OCI-LY3 (cell line): ENCODE measurements at regions not wholly inside any gene's neighbourhood (a gene's known extent, or its start where the extent isn't known, plus 50 kb on each side); places are given as distances from the start of the nearest gene placed in this dataset.
"Not testable (repeated sequence)": the region's sequence is repeated elsewhere in the genome, so short reads cannot be mapped to it uniquely, and the experiment has no call there.

Source experiments
- H2AFZ ChIP-seq: fragments of 200-600, 300-600 bp; shearing (Covaris generic); 2 replicates; pipeline ENCODE4 v1.6.0; 2014; ENCODE audit warnings: antibody characterized with exemption, low read depth, low read length
- H3K27ac ChIP-seq: fragments of 200-600, 300-600 bp; sonication (generic); 2 replicates; pipeline ENCODE4 v1.5.1; 2014; ENCODE audit warnings: mild to moderate bottlenecking, low read length, moderate library complexity, mixed read lengths
- H3K27me3 ChIP-seq: fragments of 200-600, 300-600 bp; sonication (generic); 2 replicates; pipeline ENCODE4 v1.6.1; 2014; ENCODE audit warnings: low read depth, low read length, mixed read lengths
- H3K36me3 ChIP-seq: fragments of 200-600, 300-600 bp; sonication (generic); replicated peaks from 2 replicates; pipeline ENCODE3; 2014; ENCODE audit warnings: low read depth, low read length, mixed read lengths
- H3K4me1 ChIP-seq: fragments of 300-600, 200-600 bp; sonication (generic); 2 replicates; pipeline ENCODE4 v1.6.1; 2014; ENCODE audit warnings: low read length, mixed read lengths
- H3K4me2 ChIP-seq: fragments of 200-600, 300-600 bp; sonication (generic); 2 replicates; pipeline ENCODE4 v1.6.1; 2014; ENCODE audit warnings: low read length, mixed read lengths
- H3K4me3 ChIP-seq: fragments of 300-600, 200-600 bp; sonication (generic); 2 replicates; pipeline ENCODE4 v1.5.1; 2014; ENCODE audit warnings: antibody characterized with exemption, mild to moderate bottlenecking, low read length, moderate library complexity
- H3K79me2 ChIP-seq: fragments of 300-600, 200-600 bp; shearing (Covaris generic); 2 replicates; pipeline ENCODE4 v1.6.1; 2014; ENCODE audit warnings: mild to moderate bottlenecking, low read length, mixed read lengths
- H3K9ac ChIP-seq: fragments of 300-600, 200-600 bp; shearing (Covaris generic); 2 replicates; pipeline ENCODE4 v1.6.0; 2014; ENCODE audit warnings: mild to moderate bottlenecking, low read length, moderate library complexity
- H3K9me3 ChIP-seq: fragments of 200-600, 300-600 bp; shearing (Covaris generic); 2 replicates; pipeline ENCODE4 v1.6.1; 2014; ENCODE audit warnings: low read length, mixed read lengths; ENCODE audit not compliant: insufficient read depth
- H4K20me1 ChIP-seq: fragments of 200-600, 300-600 bp; sonication (generic); 2 replicates; pipeline ENCODE4 v1.6.1; 2016; ENCODE audit warnings: low read length, mixed read lengths; ENCODE audit not compliant: insufficient read depth

DNA sequence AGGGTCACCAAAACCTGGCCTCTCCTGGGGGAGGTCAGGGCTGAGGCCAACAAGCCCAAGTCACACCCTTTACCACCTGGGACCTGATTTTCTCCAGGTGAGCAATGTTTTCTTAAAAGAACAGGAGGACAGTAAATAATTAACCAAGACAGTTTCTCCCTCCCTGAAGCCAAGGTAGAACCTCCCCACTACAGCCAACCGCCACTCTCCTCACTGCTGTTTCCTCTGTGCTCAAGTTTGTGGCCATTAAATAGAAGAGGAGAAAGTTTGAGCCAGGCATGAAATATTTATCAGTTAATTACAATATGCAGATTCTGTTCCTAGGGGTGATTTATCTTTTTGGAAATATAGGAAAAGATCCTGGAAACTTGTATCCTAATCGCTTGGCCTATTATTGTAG, 150.6 kb upstream of the ANKRD20A1 start:
- not testable (repeated sequence) for H3K9me3 ChIP-seq, H3K4me2 ChIP-seq, H2AFZ ChIP-seq, H3K79me2 ChIP-seq, H3K36me3 ChIP-seq, H4K20me1 ChIP-seq, H3K27me3 ChIP-seq, H3K9ac ChIP-seq, H3K27ac ChIP-seq, H3K4me1 ChIP-seq, H3K4me3 ChIP-seq

DNA sequence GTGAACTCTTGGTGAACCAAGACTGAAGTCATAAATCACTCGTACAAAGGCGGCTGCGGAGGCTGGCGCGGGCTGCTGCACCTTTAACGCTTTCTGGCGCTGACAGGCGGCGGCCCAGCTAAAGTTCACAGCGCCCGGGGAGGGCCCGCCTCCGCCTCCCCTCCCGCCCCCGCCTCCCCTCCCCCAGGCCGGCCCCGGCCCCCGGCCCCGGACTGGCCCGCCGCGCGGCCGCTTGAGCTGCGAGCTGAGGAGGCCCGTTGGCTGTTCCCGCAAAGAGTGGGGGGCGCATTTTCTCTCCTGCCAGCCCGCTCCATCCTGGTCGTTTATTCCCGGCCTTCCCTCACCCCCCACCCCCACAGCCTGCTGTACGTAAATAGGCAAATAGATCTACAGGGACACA, 147.3 kb upstream of the ANKRD20A1 start:
- not testable (repeated sequence) for H3K27me3 ChIP-seq, H3K9me3 ChIP-seq, H3K36me3 ChIP-seq, H2AFZ ChIP-seq, H3K79me2 ChIP-seq, H3K4me1 ChIP-seq, H3K27ac ChIP-seq, H3K4me2 ChIP-seq, H3K4me3 ChIP-seq, H3K9ac ChIP-seq, H4K20me1 ChIP-seq

DNA sequence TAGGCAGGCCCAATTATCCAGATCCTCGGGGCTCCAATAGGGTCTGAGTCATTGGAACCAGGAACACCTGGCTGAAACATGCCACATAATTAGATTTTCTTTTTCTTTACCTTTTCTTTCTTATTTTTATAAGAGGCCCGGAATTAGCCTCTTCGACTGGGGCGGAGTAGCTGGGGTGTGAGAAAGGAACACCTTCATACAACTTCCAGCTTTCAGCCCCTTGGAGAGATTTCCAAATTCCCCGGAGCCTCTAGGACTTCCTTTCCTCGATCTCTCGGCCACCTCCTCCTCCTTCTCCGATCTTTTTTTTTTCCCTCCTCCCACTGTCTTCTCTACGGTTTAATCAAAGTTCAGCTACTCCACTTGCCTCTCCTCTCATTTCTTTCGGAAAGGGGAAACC, 146.8 kb upstream of the ANKRD20A1 start:
- not testable (repeated sequence) for H3K4me3 ChIP-seq, H3K79me2 ChIP-seq, H4K20me1 ChIP-seq, H3K9me3 ChIP-seq, H3K27ac ChIP-seq, H3K36me3 ChIP-seq, H3K27me3 ChIP-seq, H3K4me1 ChIP-seq, H3K9ac ChIP-seq, H2AFZ ChIP-seq, H3K4me2 ChIP-seq

- not testable (repeated sequence) for H3K4me3 ChIP-seq, H3K79me2 ChIP-seq, H3K4me2 ChIP-seq, H2AFZ ChIP-seq, H3K9ac ChIP-seq, H4K20me1 ChIP-seq, H3K27ac ChIP-seq, H3K36me3 ChIP-seq, H3K9me3 ChIP-seq, H3K27me3 ChIP-seq, H3K4me1 ChIP-seq
Observed at GRCh38 chr9:67712956-67713355, 145.8 kb upstream of the ANKRD20A1 start.

DNA sequence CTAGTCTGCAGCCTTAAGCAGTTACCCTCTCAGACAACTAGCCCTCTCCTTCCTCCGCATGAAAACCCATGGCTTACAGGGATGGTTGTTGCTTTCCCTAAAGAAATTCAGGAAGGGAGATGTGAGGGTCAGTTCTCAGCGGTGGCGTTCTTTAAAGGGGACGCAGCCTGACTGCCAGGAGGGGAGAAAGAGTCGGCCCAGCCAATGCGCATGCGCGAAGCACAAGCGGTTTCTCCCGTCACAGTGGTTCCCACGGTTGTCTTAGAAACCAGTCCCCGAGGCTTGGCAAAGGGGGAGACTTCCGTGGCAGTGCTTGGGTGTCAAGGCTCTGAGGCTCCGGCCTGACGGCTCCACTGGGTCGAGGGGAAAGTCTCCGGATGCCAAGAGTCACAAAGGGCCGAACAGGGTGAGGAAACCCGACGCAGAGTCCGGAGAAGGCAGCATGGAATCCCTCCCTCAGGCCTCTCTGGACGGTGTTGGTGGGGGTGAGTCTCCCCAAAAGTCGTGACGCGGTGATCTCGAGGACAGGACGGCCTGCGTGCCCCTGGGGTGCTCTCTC, 140.8 kb upstream of the ANKRD20A1 start:
- H3K9ac ChIP-seq, H3K4me1 ChIP-seq, H3K4me2 ChIP-seq, H3K4me3 ChIP-seq, H2AFZ ChIP-seq, H4K20me1 ChIP-seq, H3K27me3 ChIP-seq, H3K27ac ChIP-seq, H3K36me3 ChIP-seq, H3K79me2 ChIP-seq, H3K9me3 ChIP-seq: not testable (repeated sequence)

- not testable (repeated sequence) for H3K36me3 ChIP-seq, H3K9me3 ChIP-seq, H3K9ac ChIP-seq, H3K4me2 ChIP-seq, H3K79me2 ChIP-seq, H3K4me1 ChIP-seq, H3K27me3 ChIP-seq, H4K20me1 ChIP-seq, H3K4me3 ChIP-seq, H2AFZ ChIP-seq, H3K27ac ChIP-seq
Observed at GRCh38 chr9:67720491-67720890, 138.2 kb upstream of the ANKRD20A1 start.

DNA sequence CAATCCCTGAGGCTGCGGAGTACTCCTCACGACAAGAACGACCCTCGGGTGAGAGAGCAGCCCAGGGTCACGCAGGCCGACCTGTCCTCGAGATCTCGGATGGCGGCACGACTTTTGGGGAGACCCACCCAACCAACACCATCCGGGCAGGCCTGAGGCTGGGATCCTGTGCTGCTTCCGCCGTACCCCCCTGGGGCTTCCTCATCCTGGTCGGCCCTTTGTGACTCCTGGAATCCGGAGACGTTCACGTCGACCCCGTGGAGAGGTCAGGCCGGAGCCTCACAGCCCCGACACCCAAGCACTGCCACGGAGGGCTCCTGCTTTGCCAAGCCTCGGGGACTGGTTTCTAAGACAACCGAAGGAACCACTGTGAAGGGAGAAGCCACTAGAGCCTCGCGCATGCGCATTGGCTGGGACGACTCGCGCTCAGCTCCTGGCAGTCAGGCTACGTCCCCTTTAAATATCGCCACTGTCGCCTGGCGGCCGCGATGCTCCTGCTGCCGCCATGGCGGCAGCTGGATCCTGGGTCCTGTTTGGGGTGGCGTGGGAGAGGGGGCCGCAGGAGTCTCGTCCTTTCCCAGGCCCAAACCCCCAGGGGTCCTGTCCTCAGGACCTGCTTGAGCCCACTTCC, 136.2 kb upstream of the ANKRD20A1 start:
- not testable (repeated sequence) for H2AFZ ChIP-seq, H3K27me3 ChIP-seq, H3K9me3 ChIP-seq, H4K20me1 ChIP-seq, H3K9ac ChIP-seq, H3K79me2 ChIP-seq, H3K4me2 ChIP-seq, H3K27ac ChIP-seq, H3K36me3 ChIP-seq, H3K4me1 ChIP-seq, H3K4me3 ChIP-seq

DNA sequence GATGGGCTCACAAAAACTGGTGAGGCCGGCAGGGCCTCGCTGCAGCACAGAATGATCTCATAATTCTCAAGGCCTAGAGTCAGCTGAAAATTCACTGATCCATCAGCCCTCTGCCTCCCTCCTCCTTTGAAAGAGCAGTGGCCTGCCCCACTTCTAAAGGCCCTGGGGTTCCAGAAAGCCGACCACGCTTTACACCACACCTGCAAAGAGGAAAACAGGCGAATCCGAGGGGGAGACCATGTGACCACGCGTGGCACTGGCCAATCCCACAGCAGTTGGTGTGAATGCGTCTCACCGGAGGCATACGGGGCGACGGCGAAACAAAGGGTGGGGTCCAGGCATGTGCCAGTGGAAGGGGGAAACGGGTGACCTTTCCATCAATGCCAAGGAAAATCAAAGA, 135.5 kb upstream of the ANKRD20A1 start:
- not testable (repeated sequence) for H3K9ac ChIP-seq

GRCh38 chr9:67724885-67725284, 133.8 kb upstream of the ANKRD20A1 start:
- H3K9me3 ChIP-seq, H3K27me3 ChIP-seq, H3K9ac ChIP-seq, H3K36me3 ChIP-seq, H4K20me1 ChIP-seq, H2AFZ ChIP-seq, H3K4me1 ChIP-seq, H3K4me3 ChIP-seq, H3K4me2 ChIP-seq, H3K27ac ChIP-seq, H3K79me2 ChIP-seq: not testable (repeated sequence)

More for the DNA sequence above, 135.5 kb upstream of the ANKRD20A1 start:
- H3K9me3 ChIP-seq, H3K4me1 ChIP-seq, H3K79me2 ChIP-seq, H2AFZ ChIP-seq, H4K20me1 ChIP-seq, H3K27ac ChIP-seq, H3K27me3 ChIP-seq, H3K36me3 ChIP-seq: not testable (repeated sequence)
- Histone ChIP-seq H3K4me2 (peak overlapping the region; percentile 40; the same call in 1 of the 2 replicates), H3K4me3 (peak overlapping the region; percentile 59; the same call in 1 of the 2 replicates)
